ENCODE measurements at regions not wholly inside any gene's neighbourhood (a gene's known extent, or its start where the extent isn't known, plus 50 kb on each side); places are given as distances from the start of the nearest gene placed in this dataset.

DNA sequence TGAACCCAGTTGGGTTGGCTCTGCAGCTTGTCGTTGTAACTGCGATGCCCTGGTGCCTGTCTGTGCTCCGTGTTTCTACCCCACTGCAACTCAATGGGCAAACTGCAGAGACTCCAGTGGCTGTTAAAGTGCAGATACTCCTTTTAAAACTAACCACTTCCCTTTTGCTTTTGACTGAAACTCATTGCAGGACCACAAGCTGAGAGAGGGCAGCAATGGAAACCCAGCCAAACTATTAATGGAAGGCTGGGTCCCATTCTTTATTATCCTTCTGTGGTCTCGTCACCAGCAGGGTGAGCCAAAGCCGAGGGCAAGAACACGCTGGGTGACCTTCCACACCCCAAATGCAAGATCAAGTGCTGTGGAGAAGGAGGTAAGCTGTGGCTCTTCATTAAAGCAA lies 910.4 kb downstream of the VRK1 start:
- DNase-seq (ENCODE audit: insufficient read length, low spot score) (no peak), FAIRE-seq (no peak)
- TF ChIP-seq POLR2A (IDR thresholded peaks at IDR 0.05; ENCODE audit: low read depth, low read length): no peak

DNA sequence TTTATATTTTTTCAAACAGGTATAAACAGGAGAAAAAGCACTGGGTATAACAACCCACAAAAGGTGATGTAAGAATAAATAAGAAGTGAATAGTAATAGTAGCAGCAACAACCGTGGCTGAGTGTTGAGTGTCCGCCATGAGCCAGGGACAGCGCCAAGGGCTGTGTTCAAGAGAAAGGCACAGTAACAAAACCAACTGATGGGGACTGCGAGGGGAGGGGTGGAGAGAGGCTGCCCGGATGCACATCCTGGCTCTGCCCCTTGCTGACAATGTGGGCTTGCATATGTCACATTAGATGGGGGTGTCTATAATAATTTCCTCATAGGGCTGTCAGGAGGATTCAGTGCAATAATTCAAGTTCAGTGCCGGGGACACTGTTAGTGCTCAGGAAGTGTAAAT lies 912.4 kb downstream of the VRK1 start:
- TF ChIP-seq POLR2A (IDR thresholded peaks at IDR 0.05; ENCODE audit: low read depth, low read length): no peak
- no peak for FAIRE-seq
- DNase-seq (ENCODE audit: insufficient read length, low spot score): no peak

DNA sequence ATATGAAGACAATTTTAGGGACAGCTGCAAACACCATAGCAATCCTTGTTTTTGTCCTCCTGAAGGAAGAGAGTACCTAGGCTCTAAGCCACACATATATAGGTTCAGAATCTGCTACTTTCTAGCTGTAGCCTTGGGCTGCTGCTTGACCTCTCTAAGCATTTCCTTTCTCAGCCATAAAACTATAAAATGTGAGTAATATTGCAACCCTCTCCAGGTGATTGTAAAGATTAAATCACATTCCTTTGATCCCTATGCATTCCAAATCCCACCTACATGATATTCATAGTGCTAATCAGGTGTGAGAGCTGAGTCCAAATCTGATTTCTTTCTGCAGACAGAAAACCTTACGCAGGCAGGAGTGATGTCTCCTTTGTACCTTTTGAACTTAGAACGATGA lies 913.5 kb downstream of the VRK1 start:
- no peak for FAIRE-seq
- DNase-seq (ENCODE audit: insufficient read length, low spot score): no peak
- TF ChIP-seq POLR2A (IDR thresholded peaks at IDR 0.05; ENCODE audit: low read depth, low read length): no peak

- no peak for DNase-seq (ENCODE audit: insufficient read length, low spot score)
- FAIRE-seq: no peak
- no peak for TF ChIP-seq POLR2A (IDR thresholded peaks at IDR 0.05; ENCODE audit: low read depth, low read length)
Observed at GRCh38 chr14:97712471-97712870, 915.3 kb downstream of the VRK1 start.

- FAIRE-seq (no peak), DNase-seq (ENCODE audit: insufficient read length, low spot score) (no peak)
- no peak for TF ChIP-seq POLR2A (IDR thresholded peaks at IDR 0.05; ENCODE audit: low read depth, low read length)
Observed at GRCh38 chr14:97713023-97713422, 915.8 kb downstream of the VRK1 start.

DNA sequence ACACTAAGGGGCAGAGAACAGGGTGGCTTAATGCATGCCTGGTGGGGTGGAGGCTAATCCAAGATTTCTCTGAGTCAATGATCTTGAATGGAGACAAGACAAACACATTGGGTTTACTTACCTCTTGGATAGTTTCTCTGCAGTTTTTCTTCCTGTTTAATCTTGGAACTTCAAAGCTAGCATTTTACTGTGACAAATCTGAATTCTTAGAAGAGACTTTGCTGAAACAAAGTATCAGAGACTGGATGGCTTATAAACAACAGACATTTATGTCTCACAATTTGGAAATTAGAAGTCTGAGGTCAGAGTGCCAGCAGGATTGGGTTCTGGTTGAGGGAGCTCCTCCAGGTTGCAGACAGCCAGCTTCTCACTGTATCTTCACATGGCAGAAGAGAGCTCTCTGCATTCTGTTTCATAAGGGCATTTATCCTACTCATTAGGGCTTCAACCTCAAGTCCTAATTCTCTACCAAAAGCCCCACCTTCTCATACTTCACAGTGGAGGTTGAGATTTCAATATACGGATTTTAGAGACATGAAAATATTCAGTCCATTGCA lies 921.8 kb downstream of the VRK1 start:
- TF ChIP-seq POLR2A (IDR thresholded peaks at IDR 0.05; ENCODE audit: low read depth, low read length): no peak
- no peak for FAIRE-seq
- no peak for DNase-seq (ENCODE audit: insufficient read length, low spot score)

GRCh38 chr14:97719931-97720330 lies 922.7 kb downstream of the VRK1 start:
- DNase-seq (ENCODE audit: insufficient read length, low spot score) (no peak), FAIRE-seq (no peak)

DNA sequence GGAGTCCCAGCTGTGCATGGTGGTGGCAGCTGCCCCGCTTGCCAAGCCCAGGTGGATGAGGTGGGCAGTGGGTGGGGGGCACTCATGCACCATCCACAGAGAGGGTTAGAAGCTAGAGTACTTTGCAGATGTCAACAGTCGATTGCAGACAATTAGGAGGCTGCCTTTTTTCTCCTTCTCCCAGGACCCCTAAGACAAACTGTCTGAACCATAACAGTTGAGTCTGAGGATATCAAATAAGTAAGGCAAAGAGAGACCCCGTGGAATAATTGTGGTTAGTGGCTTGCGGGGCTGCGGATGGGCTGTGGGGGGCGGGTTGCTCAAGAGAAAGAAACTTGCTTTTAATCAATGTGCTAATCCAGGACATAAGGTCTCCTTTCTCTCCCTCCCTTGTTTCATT lies 926.2 kb downstream of the VRK1 start:
- DNase-seq (ENCODE audit: insufficient read length, low spot score): no peak
- TF ChIP-seq POLR2A (IDR thresholded peaks at IDR 0.05; ENCODE audit: low read depth, low read length): no peak
- no peak for FAIRE-seq

More at GRCh38 chr14:97719931-97720330, 922.7 kb downstream of the VRK1 start:
- TF ChIP-seq POLR2A (IDR thresholded peaks at IDR 0.05; ENCODE audit: low read depth, low read length): no peak

DNA sequence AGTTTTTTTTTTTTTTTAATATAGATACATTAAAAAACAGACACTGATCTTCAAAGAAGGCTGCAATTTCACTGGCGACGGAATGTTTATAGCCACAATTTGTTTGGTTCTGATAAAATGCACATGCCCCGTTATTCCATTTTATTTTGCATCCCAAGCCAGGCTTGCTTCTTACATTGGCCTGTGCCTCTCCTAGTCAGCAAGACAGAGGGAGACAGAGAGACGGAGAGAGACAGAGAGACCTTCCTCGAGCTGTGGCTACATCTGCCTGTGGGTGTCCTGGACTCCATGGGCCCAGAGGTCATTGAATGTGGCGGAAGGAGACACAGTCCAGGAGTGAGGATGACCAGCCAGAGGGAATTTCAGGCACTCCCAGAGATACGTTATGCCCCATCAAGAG lies 926.6 kb downstream of the VRK1 start:
- DNase-seq (ENCODE audit: insufficient read length, low spot score) (no peak), FAIRE-seq (no peak)
- no peak for TF ChIP-seq POLR2A (IDR thresholded peaks at IDR 0.05; ENCODE audit: low read depth, low read length)

DNA sequence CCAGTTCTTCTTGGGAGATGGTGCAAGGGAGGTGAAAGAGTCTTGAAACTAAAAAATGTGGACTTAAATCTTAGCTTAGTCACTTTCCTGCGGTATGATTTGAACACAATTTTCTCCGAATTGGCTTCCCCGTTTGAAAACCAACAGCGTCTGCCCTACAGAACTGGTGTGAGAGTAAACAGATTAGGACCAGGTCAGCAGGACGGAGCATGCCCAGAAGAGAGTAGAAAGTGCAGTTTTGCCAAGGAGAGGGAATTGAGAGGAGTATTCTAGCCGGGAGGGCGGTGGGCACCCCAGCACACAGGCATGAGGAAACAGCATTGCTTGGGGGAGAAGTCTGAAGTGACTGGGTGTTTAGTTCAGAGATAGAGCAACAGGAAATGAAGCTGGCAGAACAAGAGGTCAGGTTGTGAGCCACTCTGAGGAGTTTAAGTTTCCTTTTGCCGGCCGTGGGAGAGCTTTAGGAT lies 927.1 kb downstream of the VRK1 start:
- DNase-seq (ENCODE audit: insufficient read length, low spot score): no peak
- no peak for TF ChIP-seq POLR2A (IDR thresholded peaks at IDR 0.05; ENCODE audit: low read depth, low read length)
- no peak for FAIRE-seq

DNA sequence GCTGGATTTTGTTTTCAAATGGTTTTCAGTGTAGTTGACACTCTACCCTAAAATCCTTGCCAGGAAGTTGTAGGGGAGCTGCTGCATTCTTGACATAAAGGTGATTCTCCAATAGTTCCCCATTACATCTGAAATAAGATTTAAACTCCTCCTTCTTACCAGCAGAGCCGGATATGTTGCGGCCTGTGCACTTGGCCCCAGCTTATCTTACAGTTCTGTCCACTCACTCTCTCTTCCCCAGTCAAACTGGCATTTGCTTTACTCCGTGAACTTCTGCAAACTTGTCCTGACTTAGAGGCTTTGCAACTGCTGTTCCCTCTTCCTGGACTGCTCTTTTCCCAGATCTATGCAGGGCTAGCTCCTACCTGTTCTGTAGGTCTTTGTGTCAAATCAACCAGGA lies 929.5 kb downstream of the VRK1 start:
- FAIRE-seq: no peak
- no peak for DNase-seq (ENCODE audit: insufficient read length, low spot score)
- TF ChIP-seq POLR2A (IDR thresholded peaks at IDR 0.05; ENCODE audit: low read depth, low read length): no peak

- no peak for TF ChIP-seq POLR2A (IDR thresholded peaks at IDR 0.05; ENCODE audit: low read depth, low read length)
- no peak for FAIRE-seq
- no peak for DNase-seq (ENCODE audit: insufficient read length, low spot score)
Observed at GRCh38 chr14:97730706-97731105, 933.5 kb downstream of the VRK1 start.

DNA sequence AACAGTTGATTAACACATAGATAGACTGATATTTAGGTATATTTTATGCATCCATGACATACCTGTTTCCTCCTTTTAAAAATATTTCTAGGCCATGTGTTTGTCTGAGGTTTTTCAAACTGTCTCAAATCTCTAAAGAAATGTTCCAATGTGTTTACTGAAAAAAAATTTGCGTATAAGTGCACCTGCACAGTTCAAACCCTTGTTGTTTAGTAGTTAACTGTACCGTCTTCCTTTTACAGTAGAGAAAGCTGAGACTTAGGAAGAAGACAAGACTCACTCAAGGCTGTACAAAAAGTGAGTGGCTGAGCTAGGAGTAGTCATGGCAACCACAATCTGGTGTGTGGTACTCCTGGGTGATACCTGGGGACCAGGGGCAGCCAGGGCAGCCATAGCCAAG lies 934.6 kb downstream of the VRK1 start:
- no peak for TF ChIP-seq POLR2A (IDR thresholded peaks at IDR 0.05; ENCODE audit: low read depth, low read length)
- DNase-seq (ENCODE audit: insufficient read length, low spot score) (no peak), FAIRE-seq (no peak)

DNA sequence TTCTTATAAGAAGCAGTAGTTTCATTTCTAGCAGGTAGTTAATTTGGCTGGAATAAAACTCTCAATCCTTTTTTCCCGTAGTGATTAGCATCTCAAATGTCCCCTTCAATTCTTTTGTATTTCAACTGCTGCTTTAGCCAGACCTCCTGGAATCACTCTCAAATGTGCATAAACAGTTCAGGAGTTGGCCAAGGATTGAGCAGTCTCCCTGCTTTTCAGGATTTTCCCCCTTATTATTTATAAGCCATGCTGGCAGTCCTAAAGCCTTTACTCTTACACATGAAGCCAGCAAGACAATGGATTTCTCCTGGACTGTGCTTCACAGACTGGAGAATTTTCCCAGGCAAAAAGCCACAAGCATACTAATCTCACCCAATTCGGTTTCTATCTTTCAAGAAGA lies 950.1 kb downstream of the VRK1 start:
- DNase-seq (ENCODE audit: insufficient read length, low spot score) (no peak), FAIRE-seq (no peak)
- no peak for TF ChIP-seq POLR2A (IDR thresholded peaks at IDR 0.05; ENCODE audit: low read depth, low read length)

- no peak for TF ChIP-seq POLR2A (IDR thresholded peaks at IDR 0.05; ENCODE audit: low read depth, low read length)
- FAIRE-seq (no peak), DNase-seq (ENCODE audit: insufficient read length, low spot score) (no peak)
Observed at GRCh38 chr14:97748616-97749015, 951.4 kb downstream of the VRK1 start.

- TF ChIP-seq POLR2A (IDR thresholded peaks at IDR 0.05; ENCODE audit: low read depth, low read length): no peak
- FAIRE-seq (no peak), DNase-seq (ENCODE audit: insufficient read length, low spot score) (no peak)
Observed at GRCh38 chr14:97757491-97757890, 960.3 kb downstream of the VRK1 start.

Measured in H54 (cell line).